NCI-H2029 treated with DMSO at 0.1 percent for 48 hours (cell line): ENCODE measurements at regions not wholly inside any gene's neighbourhood (a gene's known extent, or its start where the extent isn't known, plus 50 kb on each side); places are given as distances from the start of the nearest gene placed in this dataset.

Source experiments
- DNase-seq: peaks from one replicate; lab custom pipeline; 2025; lab: John Stamatoyannopoulos, UW

DNA sequence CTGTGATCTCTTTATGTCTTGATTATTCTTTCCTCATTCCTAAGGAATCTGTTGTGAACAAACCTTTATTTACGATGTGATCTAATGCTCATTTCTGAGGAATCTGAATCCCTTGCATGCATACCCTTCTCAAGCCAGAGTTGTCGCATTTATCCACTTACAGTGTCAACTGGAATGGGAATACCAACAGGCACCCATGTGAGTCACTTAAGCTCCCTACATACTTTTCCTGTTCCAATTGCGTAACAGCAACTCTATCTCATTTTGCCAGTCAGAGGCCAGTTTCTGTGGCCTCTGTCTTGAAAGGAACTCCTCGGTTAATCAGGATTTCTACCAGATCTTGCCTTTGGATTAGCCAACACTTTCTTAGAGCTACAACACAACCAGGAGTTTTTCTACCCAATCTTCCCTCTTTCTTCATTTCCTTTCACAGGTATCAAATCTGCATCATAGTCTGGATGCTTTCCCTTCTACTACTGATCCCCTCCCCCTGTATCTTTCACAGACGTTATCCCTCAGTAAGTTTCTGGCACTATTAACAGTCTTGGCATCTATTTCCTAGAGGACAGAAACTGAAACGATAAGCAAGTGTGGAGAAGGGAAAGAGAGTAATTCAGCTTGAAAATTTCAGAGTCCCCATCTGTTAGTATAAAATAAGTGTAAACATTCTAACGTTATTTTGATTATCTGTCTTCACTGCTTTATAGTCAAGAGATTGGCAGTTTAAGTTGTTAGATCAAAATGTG lies 66.8 kb upstream of the BCHE start:
- no peak for DNase-seq

DNA sequence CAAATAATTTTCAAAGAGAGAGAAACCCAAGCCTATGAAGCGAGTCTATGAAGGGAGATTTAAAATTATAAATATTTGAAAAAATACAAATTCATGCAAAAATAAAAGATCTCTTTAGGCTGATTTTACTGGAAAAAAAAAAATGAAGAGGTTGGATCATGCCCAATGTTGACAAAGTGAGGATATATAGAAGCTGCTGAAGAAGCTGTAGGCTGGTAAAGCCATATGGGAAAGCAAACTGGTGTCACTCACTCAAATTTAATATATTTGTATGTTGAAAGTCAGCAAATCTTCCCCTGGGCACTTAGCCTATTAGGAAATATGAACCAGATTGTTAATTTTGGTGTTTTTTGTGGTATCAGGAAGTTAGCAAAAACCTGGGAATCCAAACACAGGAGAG lies 61.8 kb upstream of the BCHE start:
- no peak for DNase-seq

DNA sequence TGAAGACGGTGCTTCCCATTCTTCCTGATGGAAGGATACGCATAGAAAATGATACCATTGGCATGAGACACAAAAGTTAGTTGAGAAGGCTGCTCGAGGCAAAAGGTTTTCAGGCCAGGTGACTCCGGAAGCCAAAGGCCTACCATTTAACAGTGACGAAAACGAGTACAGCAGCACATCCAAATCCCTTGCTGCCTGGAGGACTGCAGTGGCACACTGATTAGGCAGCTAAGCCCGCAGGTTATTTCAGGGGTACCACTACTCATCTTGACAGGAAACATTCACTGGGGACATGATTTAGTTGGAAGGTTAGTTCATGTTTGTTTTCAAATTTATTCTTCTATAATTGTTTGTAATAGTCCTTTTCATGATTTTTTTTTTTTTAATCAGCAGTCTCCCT lies 59.9 kb upstream of the BCHE start:
- no peak for DNase-seq

- no peak for DNase-seq
Observed at GRCh38 chr3:165895919-165896318, 58.7 kb upstream of the BCHE start.

DNA sequence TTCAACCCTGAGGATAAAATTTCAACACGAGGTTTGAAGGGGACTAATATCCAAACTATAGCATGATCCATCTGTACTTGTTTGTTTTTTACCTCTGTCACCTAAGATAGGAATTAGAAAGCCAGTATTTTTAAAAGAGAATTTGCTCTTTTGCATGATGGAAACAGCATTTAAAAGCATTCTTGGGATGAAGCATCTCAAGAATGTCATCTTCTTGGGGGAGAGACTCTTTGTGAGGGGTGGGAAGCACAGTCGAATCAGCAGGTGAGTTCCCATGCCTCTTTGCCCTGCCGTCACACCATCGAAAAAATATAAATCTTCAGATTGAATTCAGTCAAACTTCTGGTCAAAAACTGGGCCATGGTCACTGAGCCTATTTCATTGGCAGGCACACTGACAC lies 55.3 kb upstream of the BCHE start:
- no peak for DNase-seq
